ENCODE measurements at regions not wholly inside any gene's neighbourhood (a gene's known extent, or its start where the extent isn't known, plus 50 kb on each side); places are given as distances from the start of the nearest gene placed in this dataset.

DNA sequence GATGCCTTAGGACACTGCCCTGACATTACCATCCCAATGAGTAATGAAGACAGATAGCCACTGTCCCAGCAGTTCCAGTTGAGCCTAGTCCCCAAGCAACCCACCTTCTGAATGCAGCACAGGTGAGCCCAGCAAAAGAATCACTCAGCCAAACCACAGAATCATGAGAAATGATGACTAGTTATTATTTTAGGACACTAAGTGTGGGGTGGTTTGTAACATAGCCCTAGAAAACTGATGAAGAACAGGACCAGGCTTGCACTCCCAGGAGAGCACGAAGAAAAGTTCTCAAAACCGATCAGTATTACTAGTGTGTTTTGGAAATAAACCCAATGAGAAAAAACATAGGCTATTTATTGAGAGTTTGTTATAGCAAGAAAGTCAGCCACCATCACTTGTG is 129.6 kb upstream of the CNTN6 start:
- no peak for DNase-seq

DNA sequence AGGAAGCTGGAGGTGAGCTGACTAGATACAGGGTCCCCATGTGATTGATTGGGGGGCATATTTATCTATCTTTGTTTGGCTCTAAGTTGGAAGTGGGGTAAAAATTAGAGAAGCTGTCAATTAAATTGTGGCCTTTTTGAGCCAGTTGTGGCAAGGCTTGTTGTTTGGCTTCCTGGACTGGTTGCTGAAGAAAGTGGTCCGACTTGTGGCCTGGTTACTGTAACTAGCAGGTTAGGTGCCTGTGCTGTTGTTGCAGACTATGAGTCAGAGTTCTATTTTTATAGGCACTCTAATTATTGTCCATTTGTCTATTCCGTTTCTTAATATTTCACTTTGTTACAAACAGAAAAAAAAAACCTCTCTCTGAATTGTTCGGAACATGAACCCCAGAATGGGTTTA is 129.1 kb upstream of the CNTN6 start:
- no peak for DNase-seq

- DNase-seq = no peak
Observed at GRCh38 chr3:965826-966225, 127.0 kb upstream of the CNTN6 start.

DNA sequence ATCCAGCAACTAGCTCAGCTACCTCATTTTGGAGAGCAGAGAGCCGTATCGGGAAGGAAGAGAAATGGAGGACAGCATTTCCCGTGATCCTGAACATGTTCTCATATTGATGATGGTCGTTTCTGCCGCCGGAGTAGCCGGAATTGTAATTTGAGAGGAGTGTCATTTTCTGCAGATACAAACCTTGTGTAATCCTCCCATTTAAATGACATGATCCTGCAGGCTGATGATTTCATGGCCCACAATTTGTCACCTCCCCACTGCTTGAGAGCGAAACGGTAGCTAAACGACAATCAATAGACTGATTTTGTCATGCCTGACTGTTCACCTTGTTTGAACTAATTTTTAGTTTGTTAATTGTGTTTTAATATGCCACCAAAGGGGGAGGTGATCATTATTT is 126.5 kb upstream of the CNTN6 start:
- peak; percentile 2 for DNase-seq

GRCh38 chr3:973340-973739 is 119.5 kb upstream of the CNTN6 start:
- DNase-seq = no peak

DNA sequence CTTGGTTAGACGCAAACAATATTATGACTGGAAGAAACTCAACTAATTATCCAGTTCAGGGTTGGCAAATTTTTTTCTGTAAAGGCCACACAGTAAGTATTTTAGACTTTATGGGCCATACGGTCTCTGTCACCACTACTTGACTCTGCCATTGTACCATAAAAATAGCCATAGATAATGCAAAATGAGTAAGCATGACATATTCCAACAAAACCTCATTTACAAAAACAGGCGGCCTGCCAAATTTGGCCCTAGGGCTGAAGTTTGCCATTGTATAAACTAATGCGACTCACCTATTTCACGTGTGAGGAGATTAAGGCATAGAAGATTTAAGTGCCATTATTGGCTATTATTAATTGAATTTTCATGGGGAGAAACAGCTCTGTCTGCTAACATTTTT is 116.8 kb upstream of the CNTN6 start:
- DNase-seq = peak; percentile 37

DNA sequence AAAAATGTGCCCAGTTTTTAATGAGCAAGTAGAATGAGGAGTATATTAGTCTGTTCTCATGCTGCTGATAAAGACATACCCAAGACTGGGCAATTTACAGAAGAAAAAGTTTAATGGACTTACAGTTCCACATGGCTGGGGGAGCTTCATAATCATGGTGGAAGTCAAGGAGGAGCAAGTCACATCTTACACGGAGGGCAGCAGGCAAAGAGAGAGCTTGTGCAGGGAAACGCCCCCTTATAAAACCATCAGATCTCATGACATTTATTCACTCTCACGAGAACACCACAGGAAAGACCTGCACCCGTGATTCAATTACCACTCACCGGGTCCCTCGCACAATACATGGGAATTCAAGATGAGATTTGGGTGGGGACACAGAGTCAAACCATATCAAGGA is 111.7 kb upstream of the CNTN6 start:
- DNase-seq = no peak

DNA sequence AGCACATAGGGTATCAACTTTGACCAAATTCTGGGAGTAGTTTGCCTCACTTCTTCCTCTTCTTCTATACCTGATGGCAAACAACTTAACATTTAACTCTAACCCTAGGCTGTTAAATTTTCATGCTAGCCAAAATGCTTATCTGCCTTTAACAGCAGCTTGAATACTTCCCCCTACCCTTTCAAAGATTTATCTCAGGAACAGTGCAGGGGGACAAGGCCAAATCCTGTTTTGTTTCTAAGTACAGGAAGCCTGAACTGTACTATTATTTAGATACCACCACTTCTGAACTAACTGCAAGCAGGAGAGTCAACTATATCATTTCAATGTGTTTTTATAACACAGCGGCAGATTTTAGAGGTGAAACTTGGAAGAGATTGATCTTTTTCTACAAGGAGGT is 104.0 kb upstream of the CNTN6 start:
- DNase-seq = no peak

GRCh38 chr3:992871-993270 is 100.0 kb upstream of the CNTN6 start:
- DNase-seq = no peak

GRCh38 chr3:1002010-1002409 is 90.8 kb upstream of the CNTN6 start:
- no peak for DNase-seq

- DNase-seq = no peak
Observed at GRCh38 chr3:1007866-1008265, 85.0 kb upstream of the CNTN6 start.

- no peak for DNase-seq
Observed at GRCh38 chr3:1010228-1010627, 82.6 kb upstream of the CNTN6 start.

DNA sequence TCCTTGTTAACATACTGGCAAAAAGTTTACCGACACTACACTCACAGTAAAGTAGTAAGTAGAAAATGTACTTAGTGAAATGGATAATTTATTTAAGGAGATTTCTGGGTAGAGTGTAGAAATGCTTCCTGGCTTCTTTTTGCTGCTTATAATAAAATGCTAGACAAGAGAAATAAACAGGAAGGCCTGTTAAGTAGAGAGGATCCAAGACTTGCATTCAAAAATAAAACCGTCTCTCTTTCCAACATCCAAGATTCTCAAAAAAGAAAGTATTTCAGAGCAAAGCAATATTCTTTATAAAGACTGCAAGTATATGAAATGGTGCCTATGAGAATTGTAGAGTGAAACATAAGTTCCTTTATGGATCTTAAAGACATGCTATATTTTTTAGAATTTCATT is 77.0 kb upstream of the CNTN6 start:
- DNase-seq = no peak

GRCh38 chr3:1017870-1018269 is 75.0 kb upstream of the CNTN6 start:
- DNase-seq = no peak

GRCh38 chr3:1019157-1019556 is 73.7 kb upstream of the CNTN6 start:
- no peak for DNase-seq

- no peak for DNase-seq
Observed at GRCh38 chr3:1026395-1026794, 66.4 kb upstream of the CNTN6 start.

DNA sequence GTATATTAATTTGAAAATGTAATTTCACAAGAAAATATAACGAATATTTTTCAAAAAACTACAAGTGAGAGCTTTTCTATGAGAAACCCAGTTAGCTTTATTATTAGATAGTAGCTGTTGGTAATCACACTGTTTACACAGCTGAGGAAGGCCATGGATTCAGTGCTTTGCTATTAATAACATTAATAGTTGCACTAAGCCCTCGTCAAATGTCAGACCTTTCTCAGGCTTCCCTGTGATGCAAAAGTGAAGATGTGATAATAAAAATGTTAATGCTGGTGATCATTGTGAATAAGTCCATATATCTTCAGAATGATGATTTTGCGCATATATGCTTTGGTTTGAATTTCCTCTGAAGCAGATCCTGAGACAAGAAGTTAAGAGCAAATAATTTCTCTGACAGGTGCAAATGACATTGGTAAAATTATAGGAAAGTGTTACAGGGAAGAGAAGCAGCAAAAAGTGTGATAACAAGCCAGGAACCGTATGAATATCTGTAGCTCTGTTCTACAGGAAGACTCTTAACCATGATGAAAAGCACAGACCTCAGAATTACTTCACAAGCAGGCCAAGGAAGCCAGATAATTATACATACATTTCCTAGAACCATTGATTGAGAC is 56.5 kb upstream of the CNTN6 start:
- no peak for DNase-seq

DNA sequence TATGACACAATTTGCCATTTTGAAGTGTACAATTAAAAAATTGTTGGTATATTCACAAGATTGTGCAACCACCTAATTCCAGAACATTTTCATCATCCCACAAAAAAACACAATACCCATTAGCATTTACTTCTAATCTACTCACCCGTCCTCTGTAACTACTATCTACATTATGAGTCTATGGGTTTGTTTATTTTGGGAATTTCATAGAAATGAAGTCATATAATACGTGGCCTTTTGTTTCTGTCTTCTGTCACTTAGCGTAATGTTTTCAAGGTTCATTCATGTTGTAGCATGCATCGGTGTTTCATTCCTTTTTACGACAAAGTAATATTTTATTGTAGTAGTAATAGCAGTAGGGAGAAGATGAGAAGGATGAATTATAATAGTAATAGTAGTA is 55.2 kb upstream of the CNTN6 start:
- DNase-seq = no peak
